OCI-M1 (cell line): ENCODE measurements at regions not wholly inside any gene's neighbourhood (a gene's known extent, or its start where the extent isn't known, plus 50 kb on each side); places are given as distances from the start of the nearest gene placed in this dataset.

Source experiments
- DNase-seq: peaks from one replicate; lab custom pipeline; 2025; lab: John Stamatoyannopoulos, UW

GRCh38 chr13:32861304-32861703 lies 154.9 kb upstream of the KL start:
- DNase-seq, result no peak

GRCh38 chr13:32863596-32863995 lies 152.6 kb upstream of the KL start:
- no peak for DNase-seq

- DNase-seq, result no peak
Measured at GRCh38 chr13:32866921-32867320, 149.3 kb upstream of the KL start.

- DNase-seq, result no peak
Measured at GRCh38 chr13:32877491-32877890, 138.7 kb upstream of the KL start.

GRCh38 chr13:32878163-32878562 lies 138.1 kb upstream of the KL start:
- DNase-seq, result no peak

GRCh38 chr13:32880636-32881035 lies 135.6 kb upstream of the KL start:
- no peak for DNase-seq

- DNase-seq, result no peak
Measured at GRCh38 chr13:32881074-32881776, 135.0 kb upstream of the KL start.

- no peak for DNase-seq
Measured at GRCh38 chr13:32881777-32882145, 134.5 kb upstream of the KL start.

GRCh38 chr13:32882691-32883090 lies 133.5 kb upstream of the KL start:
- no peak for DNase-seq

GRCh38 chr13:32883474-32883873 lies 132.7 kb upstream of the KL start:
- no peak for DNase-seq

GRCh38 chr13:32887617-32888016 lies 128.6 kb upstream of the KL start:
- peak; percentile 8 for DNase-seq

GRCh38 chr13:32889986-32890565 lies 126.1 kb upstream of the KL start:
- DNase-seq, result peak; percentile 49

- no peak for DNase-seq
Measured at GRCh38 chr13:32893176-32893575, 123.0 kb upstream of the KL start.

- peak; percentile 80 for DNase-seq
Measured at GRCh38 chr13:32894589-32895001, 121.6 kb upstream of the KL start.

- DNase-seq, result peak; percentile 17
Measured at GRCh38 chr13:32895296-32895695, 120.9 kb upstream of the KL start.

GRCh38 chr13:32897296-32897695 lies 118.9 kb upstream of the KL start:
- DNase-seq, result no peak

GRCh38 chr13:32902029-32902780 lies 114.0 kb upstream of the KL start:
- no peak for DNase-seq

GRCh38 chr13:32902874-32903273 lies 113.3 kb upstream of the KL start:
- DNase-seq, result no peak

GRCh38 chr13:32903720-32904119 lies 112.5 kb upstream of the KL start:
- DNase-seq, result no peak

GRCh38 chr13:32904266-32904665 lies 112.0 kb upstream of the KL start:
- no peak for DNase-seq

- peak; percentile 40 for DNase-seq
Measured at GRCh38 chr13:32905063-32905863, 111.0 kb upstream of the KL start.

GRCh38 chr13:32905864-32906180 lies 110.4 kb upstream of the KL start:
- no peak for DNase-seq

- DNase-seq, result no peak
Measured at GRCh38 chr13:32907211-32907610, 109.0 kb upstream of the KL start.
